Osteocyte (in vitro differentiated cells): ENCODE measurements at regions not wholly inside any gene's neighbourhood (a gene's known extent, or its start where the extent isn't known, plus 50 kb on each side); places are given as distances from the start of the nearest gene placed in this dataset.

Source experiments
- DNase-seq: peaks from one replicate; pipeline ENCODE4 v3.0.0; 2021; ENCODE audit warnings: mixed read lengths; ENCODE audit not compliant: unreplicated experiment; ENCODE audit errors: extremely low spot score
- H3K27ac Mint-ChIP-seq: one replicate; pipeline ENCODE4 v1.8.0; 2021; ENCODE audit warnings: mild to moderate bottlenecking, mixed read lengths; ENCODE audit not compliant: unreplicated experiment
- H3K27me3 Mint-ChIP-seq: one replicate; pipeline ENCODE4 v1.8.0; 2021; ENCODE audit warnings: mixed read lengths; ENCODE audit not compliant: unreplicated experiment
- H3K36me3 Mint-ChIP-seq: one replicate; pipeline ENCODE4 v1.8.0; 2021; ENCODE audit warnings: mixed read lengths; ENCODE audit not compliant: unreplicated experiment
- H3K4me1 Mint-ChIP-seq: one replicate; pipeline ENCODE4 v1.8.0; 2021; ENCODE audit warnings: mixed read lengths; ENCODE audit not compliant: unreplicated experiment
- H3K4me3 Mint-ChIP-seq: one replicate; pipeline ENCODE4 v1.8.0; 2021; ENCODE audit warnings: mild to moderate bottlenecking, moderate library complexity, mixed read lengths; ENCODE audit not compliant: unreplicated experiment
- H3K9me3 Mint-ChIP-seq: one replicate; pipeline ENCODE4 v1.8.0; 2021; ENCODE audit warnings: mixed read lengths; ENCODE audit not compliant: unreplicated experiment
- CTCF ChIP-seq: fragments of 200-600 bp; sonication (generic); IDR thresholded peaks from 2 replicates; pipeline ENCODE4 v1.5.0; 2021; ENCODE audit warnings: antibody characterized with exemption, mild to moderate bottlenecking, moderate library complexity

DNA sequence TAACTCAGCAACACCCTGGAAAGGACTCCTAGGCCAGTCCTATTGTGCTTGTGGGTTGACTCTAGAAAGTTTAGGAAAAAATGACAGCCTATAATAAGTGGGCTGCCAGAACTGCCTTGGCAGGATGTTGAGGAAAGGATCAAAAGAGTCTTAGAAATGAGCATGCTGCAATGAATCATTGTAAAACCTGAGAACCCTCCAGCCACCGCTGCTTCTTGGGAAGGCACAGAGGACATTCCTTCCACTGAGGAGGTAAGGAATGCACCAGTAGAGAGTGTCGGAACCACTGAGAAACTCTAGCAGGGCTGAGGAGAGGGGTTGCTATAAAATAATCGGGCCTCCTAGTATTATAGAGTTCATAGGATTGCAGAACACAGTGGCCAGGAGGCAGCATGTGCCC, 146.7 kb upstream of the SMIM21 start:
- peaks cover 4% of the 10 kb centered on the region for H3K9me3 Mint-ChIP-seq
- no peak for DNase-seq

DNA sequence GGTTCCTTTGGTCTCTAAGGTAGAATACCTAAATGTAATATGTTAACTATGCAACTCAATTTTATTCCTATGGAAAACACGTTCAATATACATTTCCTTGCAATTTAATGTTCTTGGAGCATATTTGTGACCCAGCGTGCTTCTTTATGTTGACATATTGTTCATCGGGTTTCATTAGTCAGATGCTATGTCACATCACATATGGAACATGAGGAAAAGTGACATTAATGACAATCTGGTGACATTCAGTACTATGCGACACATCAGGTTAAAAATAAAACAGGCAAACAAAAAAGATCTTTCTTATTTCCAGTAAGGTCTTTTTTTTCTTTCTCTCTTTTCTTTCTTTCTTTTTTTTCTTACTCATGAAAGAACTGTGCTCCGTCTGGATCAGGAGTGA, 135.6 kb upstream of the SMIM21 start:
- Mint-ChIP-seq H3K9me3 (peaks cover 9% of the 10 kb centered on the region), H3K27ac (no peak overlapping the region), H3K4me1 (no peaks in the 10 kb centered on the region), H3K4me3 (no peak overlapping the region), H3K36me3 (no peaks in the 10 kb centered on the region), H3K27me3 (no peaks in the 10 kb centered on the region)
- TF ChIP-seq CTCF, result no peak
- no peak for DNase-seq

More for the DNA sequence above, 146.7 kb upstream of the SMIM21 start:
- Mint-ChIP-seq H3K27me3 (peaks cover 2% of the 10 kb centered on the region), H3K4me1 (no peaks in the 10 kb centered on the region), H3K36me3 (no peaks in the 10 kb centered on the region), H3K27ac (no peak overlapping the region), H3K4me3 (no peak overlapping the region)
- no peak for TF ChIP-seq CTCF

DNA sequence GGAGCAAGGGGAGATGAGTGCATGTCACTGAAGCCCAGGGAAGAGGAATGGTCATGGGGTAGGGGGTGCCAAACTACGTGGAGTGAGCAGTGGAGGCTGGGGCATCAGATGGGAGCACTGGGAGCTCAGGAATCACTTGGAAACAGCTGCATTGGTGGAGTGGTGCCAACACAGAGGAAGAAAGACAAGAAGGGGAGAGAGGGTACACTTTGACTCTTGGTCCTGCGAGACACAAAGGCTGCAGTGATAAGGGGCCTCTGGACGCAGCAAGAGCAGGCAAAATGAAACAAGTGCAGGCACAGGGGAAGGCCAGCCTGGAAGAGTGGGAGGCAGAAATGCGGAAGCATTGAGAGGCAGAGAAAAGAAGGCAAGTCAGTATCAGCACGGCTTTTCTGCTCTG, 134.7 kb upstream of the SMIM21 start:
- DNase-seq, result no peak
- no peaks in the 10 kb centered on the region for H3K36me3 Mint-ChIP-seq
- no peak overlapping the region for H3K4me3 Mint-ChIP-seq
- H3K27ac Mint-ChIP-seq, result no peak overlapping the region
- TF ChIP-seq CTCF, result no peak
- H3K27me3 Mint-ChIP-seq, result peaks cover 3% of the 10 kb centered on the region
- H3K9me3 Mint-ChIP-seq, result peaks cover 9% of the 10 kb centered on the region
- H3K4me1 Mint-ChIP-seq, result no peaks in the 10 kb centered on the region

DNA sequence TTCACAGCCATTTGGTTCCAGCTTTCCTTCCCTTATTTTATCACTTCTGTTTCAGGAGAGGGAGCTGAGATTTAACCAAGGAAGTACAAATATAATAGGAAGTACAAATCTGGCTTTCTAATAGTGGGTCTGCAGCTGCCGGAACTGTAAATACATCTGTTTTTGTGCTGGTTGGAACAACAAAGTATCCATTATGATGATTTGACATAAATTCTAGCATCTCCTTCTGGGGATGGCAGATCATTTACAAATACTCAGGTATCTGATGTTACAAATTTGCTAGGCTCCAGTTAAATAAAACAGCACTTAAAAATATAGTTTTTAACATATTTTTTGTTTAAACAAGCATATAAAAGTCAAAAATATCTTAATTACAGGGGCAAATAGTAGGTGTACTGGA, 131.3 kb upstream of the SMIM21 start:
- no peak overlapping the region for H3K4me3 Mint-ChIP-seq
- no peak overlapping the region for H3K27ac Mint-ChIP-seq
- H3K36me3 Mint-ChIP-seq, result no peaks in the 10 kb centered on the region
- no peak for DNase-seq
- H3K4me1 Mint-ChIP-seq, result no peaks in the 10 kb centered on the region
- H3K9me3 Mint-ChIP-seq, result no peaks in the 10 kb centered on the region
- peaks cover 3% of the 10 kb centered on the region for H3K27me3 Mint-ChIP-seq
- TF ChIP-seq CTCF, result no peak

DNA sequence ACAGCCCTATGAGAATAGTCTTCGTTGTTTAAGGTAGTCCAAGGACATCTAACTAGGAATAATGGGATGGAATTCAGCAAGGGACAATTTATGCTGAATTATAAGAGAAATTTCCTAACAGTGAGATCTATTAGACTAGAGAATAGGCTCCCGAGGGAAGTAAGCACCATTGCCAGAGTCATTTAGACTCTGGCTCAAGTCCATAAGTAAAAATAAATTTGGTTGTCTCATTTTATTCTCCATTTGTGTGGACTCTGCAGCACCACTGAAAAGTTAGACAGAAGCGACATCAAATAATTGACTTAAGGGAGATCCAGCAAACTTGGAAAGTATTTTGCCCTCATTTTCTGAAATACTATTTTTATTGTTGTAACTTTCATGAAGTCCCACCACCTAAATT, 129.3 kb upstream of the SMIM21 start:
- peaks cover 12% of the 10 kb centered on the region for H3K27me3 Mint-ChIP-seq
- no peaks in the 10 kb centered on the region for H3K9me3 Mint-ChIP-seq
- H3K27ac Mint-ChIP-seq, result no peak overlapping the region
- no peak for DNase-seq
- no peak overlapping the region for H3K4me3 Mint-ChIP-seq
- TF ChIP-seq CTCF, result no peak
- H3K36me3 Mint-ChIP-seq, result no peaks in the 10 kb centered on the region
- H3K4me1 Mint-ChIP-seq, result no peaks in the 10 kb centered on the region
